MCF 10A (cell line): ENCODE measurements at regions not wholly inside any gene's neighbourhood (a gene's known extent, or its start where the extent isn't known, plus 50 kb on each side); places are given as distances from the start of the nearest gene placed in this dataset.

Source experiments
- BruUV-seq: library from RNA; stranded (reverse); fragments of 400-500 nt; replicated peaks from 2 replicates; lab custom pipeline; 2021; lab: Mats Ljungman, UMichigan
- CTCF ChIA-PET: fragments of 300-600 bp; sonication (Branson Sonifier 250); formaldehyde crosslinking; extraction: SDS; loops from one replicate; lab custom pipeline; 2021; ENCODE audit warnings: antibody characterized with exemption, inconsistent platforms; lab: Yijun Ruan, JAX
- POLR2A ChIA-PET: fragments of 300-600, 350-650 bp; sonication (Branson Sonifier 250); formaldehyde crosslinking; extraction: SDS; loops from one replicate; lab custom pipeline; 2020; ENCODE audit warnings: antibody characterized with exemption, inconsistent platforms; lab: Yijun Ruan, JAX
- DNase-seq: peaks from one replicate; pipeline ENCODE4 v3.0.0-alpha.2; 2018; ENCODE audit not compliant: unreplicated experiment
- H3K27ac Mint-ChIP-seq: one replicate; pipeline ENCODE4 v1.8.0; 2022; ENCODE audit warnings: mild to moderate bottlenecking, low read depth, mixed read lengths; ENCODE audit not compliant: unreplicated experiment
- H3K27me3 Mint-ChIP-seq: one replicate; pipeline ENCODE4 v1.8.0; 2022; ENCODE audit warnings: mixed read lengths; ENCODE audit not compliant: insufficient read depth, unreplicated experiment
- H3K36me3 Mint-ChIP-seq: one replicate; pipeline ENCODE4 v1.8.0; 2022; ENCODE audit warnings: mild to moderate bottlenecking, moderate library complexity, mixed read lengths; ENCODE audit not compliant: insufficient read depth, unreplicated experiment
- H3K4me1 Mint-ChIP-seq: one replicate; pipeline ENCODE4 v1.8.0; 2022; ENCODE audit warnings: mixed read lengths; ENCODE audit not compliant: insufficient read depth, unreplicated experiment
- H3K4me3 Mint-ChIP-seq: one replicate; pipeline ENCODE4 v1.8.0; 2022; ENCODE audit warnings: mild to moderate bottlenecking, moderate library complexity, mixed read lengths; ENCODE audit not compliant: unreplicated experiment
- H3K9me3 Mint-ChIP-seq: one replicate; pipeline ENCODE4 v1.8.0; 2022; ENCODE audit warnings: mixed read lengths; ENCODE audit not compliant: unreplicated experiment
- CTCF ChIP-seq: fragments of 200-600 bp; IDR thresholded peaks from one replicate; pipeline ENCODE4 v1.8.0; 2022; ENCODE audit warnings: antibody characterized with exemption, mild to moderate bottlenecking; ENCODE audit not compliant: unreplicated experiment
- intact Hi-C: fragments of 100-400 bp; cut with micrococcal nuclease; formaldehyde crosslinking; loops from 2 replicates; pipeline ENCODE4 v1.14.1; 2022

DNA sequence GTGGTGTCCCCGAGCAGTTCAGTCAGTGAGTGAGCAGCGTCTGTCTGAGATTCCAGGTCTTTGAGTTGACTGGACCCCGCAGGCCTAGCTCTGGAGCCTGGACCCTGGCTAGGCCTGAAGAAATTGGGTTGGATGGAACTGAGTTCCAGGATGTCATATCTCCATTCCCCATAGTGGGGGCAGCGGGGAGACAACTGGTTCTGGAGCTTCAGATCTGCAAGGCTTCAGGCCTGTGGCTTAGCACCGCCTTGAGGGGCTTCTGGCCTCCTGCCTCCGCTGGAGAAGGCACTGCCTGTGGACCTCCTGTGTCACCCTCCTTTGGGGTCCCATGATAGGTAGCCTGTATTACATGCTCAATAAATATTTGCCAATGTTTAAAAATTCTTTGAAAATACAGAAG lies 288.4 kb upstream of the ID2 start:
- intact Hi-C loops = no loop called here
- POLR2A ChIA-PET = no interaction called here
- H3K36me3 Mint-ChIP-seq = no peaks in the 10 kb centered on the region
- DNase-seq = no peak
- no peak overlapping the region for H3K27ac Mint-ChIP-seq
- no peaks in the 10 kb centered on the region for H3K4me1 Mint-ChIP-seq
- CTCF ChIA-PET = no interaction called here
- no peaks in the 10 kb centered on the region for H3K27me3 Mint-ChIP-seq
- H3K4me3 Mint-ChIP-seq = no peak overlapping the region
- peaks cover 24% of the 10 kb centered on the region for H3K9me3 Mint-ChIP-seq
- no peak for TF ChIP-seq CTCF
- no TSS peak for BruUV-seq

DNA sequence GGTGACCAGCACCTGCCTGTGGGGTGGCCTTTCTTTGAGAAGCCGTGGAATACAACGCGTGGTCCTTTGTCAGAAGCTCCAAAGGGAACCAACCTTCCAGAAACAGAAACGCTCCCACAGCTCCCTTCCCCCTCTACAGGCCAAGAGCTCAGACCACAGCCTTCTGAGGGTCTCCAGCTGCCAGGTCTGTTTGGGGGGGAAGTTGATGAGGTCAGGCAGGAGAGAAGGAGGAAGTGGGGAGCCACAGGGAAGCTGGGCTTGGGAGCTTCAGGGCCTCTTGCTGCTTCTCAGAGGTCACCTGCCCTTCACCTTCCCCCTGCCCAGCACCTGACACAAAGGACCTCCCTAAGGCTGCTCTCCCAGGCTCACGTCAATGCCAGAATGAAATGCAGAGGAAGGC lies 287.7 kb upstream of the ID2 start:
- Mint-ChIP-seq H3K9me3 (peaks cover 30% of the 10 kb centered on the region), H3K4me1 (no peaks in the 10 kb centered on the region), H3K27me3 (no peaks in the 10 kb centered on the region), H3K4me3 (no peak overlapping the region), H3K36me3 (no peaks in the 10 kb centered on the region), H3K27ac (no peak overlapping the region)
- no peak for DNase-seq
- TF ChIP-seq CTCF = no peak
- BruUV-seq = no TSS peak
- intact Hi-C loops = no loop called here
- ChIA-PET POLR2A (no interaction called here), CTCF (no interaction called here)

- Mint-ChIP-seq H3K36me3 (no peaks in the 10 kb centered on the region), H3K4me1 (no peaks in the 10 kb centered on the region), H3K4me3 (no peak overlapping the region), H3K27ac (no peak overlapping the region), H3K9me3 (peaks cover 30% of the 10 kb centered on the region), H3K27me3 (no peaks in the 10 kb centered on the region)
- BruUV-seq = no TSS peak
- intact Hi-C loops = no loop called here
- ChIA-PET POLR2A (no interaction called here), CTCF (no interaction called here)
- DNase-seq = no peak
- TF ChIP-seq CTCF = no peak
Measured at GRCh38 chr2:8394569-8395359, 287.1 kb upstream of the ID2 start.

DNA sequence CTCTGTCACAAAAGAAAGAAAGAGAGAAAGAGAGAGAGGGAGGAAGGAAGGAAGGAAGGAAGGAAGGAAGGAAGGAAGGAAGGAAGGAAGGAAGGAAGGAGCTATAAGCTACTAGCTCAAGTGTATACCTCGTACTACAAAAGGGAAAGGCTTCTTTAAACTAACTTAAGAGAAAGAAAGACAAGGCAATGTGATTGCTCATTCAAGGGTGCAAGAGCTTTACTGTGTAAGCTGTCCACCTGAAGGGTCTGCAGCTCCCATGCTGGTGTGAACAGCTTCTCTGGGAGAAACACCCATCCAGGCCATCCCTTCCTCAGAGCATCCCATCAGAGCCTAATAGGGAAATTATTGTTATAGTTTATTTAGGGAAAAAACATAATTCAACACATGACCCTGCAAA lies 286.1 kb upstream of the ID2 start:
- H3K4me3 Mint-ChIP-seq = no peak overlapping the region
- no peak for TF ChIP-seq CTCF
- H3K27me3 Mint-ChIP-seq = no peaks in the 10 kb centered on the region
- H3K4me1 Mint-ChIP-seq = no peaks in the 10 kb centered on the region
- intact Hi-C loops = no loop called here
- ChIA-PET POLR2A (interaction anchor here (0.7 kb wide), 1 partner anchor 108 kb away, joined by 3 read pairs; no protein-coding TSS in a partner anchor), CTCF (interaction anchor here (0.6 kb wide), 1 partner anchor 1025 kb away, joined by 3 read pairs; no protein-coding TSS in a partner anchor)
- no TSS peak for BruUV-seq
- no peaks in the 10 kb centered on the region for H3K36me3 Mint-ChIP-seq
- H3K27ac Mint-ChIP-seq = no peak overlapping the region
- DNase-seq = no peak
- peaks cover 36% of the 10 kb centered on the region for H3K9me3 Mint-ChIP-seq
